IMR-90 (cell line): ENCODE measurements at regions not wholly inside any gene's neighbourhood (a gene's known extent, or its start where the extent isn't known, plus 50 kb on each side); places are given as distances from the start of the nearest gene placed in this dataset.

ENCODE experiments used
- BHLHE40 ChIP-seq: fragments of 150-350 bp; IDR thresholded peaks from 2 replicates; pipeline ENCODE4 v1.6.1; 2016; ENCODE audit warnings: mild to moderate bottlenecking, low read depth, low read length
- CEBPB ChIP-seq: IDR thresholded peaks from 2 replicates; pipeline ENCODE4 v1.6.1; 2012; ENCODE audit warnings: low read depth, low read length, improper control_type of control experiment
- CHD1 ChIP-seq: IDR thresholded peaks from 2 replicates; pipeline ENCODE4 v1.6.1; 2012; ENCODE audit warnings: low read depth, low read length, improper control_type of control experiment
- FOS ChIP-seq: fragments of 150-350 bp; IDR thresholded peaks from 2 replicates; pipeline ENCODE4 v1.6.1; 2016; ENCODE audit warnings: low read depth, low read length
- MAZ ChIP-seq: IDR thresholded peaks from 2 replicates; pipeline ENCODE4 v1.6.1; 2012; ENCODE audit warnings: low read depth, mild to moderate bottlenecking, low read length, improper control_type of control experiment, moderate library complexity, borderline replicate concordance
- MXI1 ChIP-seq: IDR thresholded peaks from 2 replicates; pipeline ENCODE4 v1.6.1; 2012; ENCODE audit warnings: low read depth, mild to moderate bottlenecking, low read length, moderate library complexity, borderline replicate concordance
- POLR2A ChIP-seq: IDR thresholded peaks from 2 replicates; pipeline ENCODE4 v1.6.1; 2012; ENCODE audit warnings: mild to moderate bottlenecking, low read depth, low read length
- RAD21 ChIP-seq: IDR thresholded peaks from 2 replicates; pipeline ENCODE4 v1.6.1; 2012; ENCODE audit warnings: low read length, improper control_type of control experiment
- RCOR1 ChIP-seq: IDR thresholded peaks from 2 replicates; pipeline ENCODE4 v1.6.1; 2012; ENCODE audit warnings: mild to moderate bottlenecking, low read length, improper control_type of control experiment; ENCODE audit not compliant: insufficient replicate concordance
- RFX5 ChIP-seq: IDR thresholded peaks from 2 replicates; pipeline ENCODE4 v1.8.0; 2012; ENCODE audit warnings: low read depth, mild to moderate bottlenecking, low read length, moderate library complexity
- SMC3 ChIP-seq: fragments of 150-350 bp; IDR thresholded peaks from 2 replicates; pipeline ENCODE4 v1.6.1; 2016; ENCODE audit warnings: low read depth, mild to moderate bottlenecking, antibody characterized with exemption, low read length, moderate library complexity
- TF ChIP-seq, protein P1 (sequence below): conservative IDR thresholded peaks from 2 replicates; pipeline ENCODE4 v1.5.1; 2012; ENCODE audit warnings: mild to moderate bottlenecking, low read depth, low read length, improper control_type of control experiment
- TF ChIP-seq, protein P2 (sequence below): fragments of 150-350 bp; IDR thresholded peaks from 2 replicates; pipeline ENCODE4 v1.6.1; 2016; ENCODE audit warnings: low read depth, mild to moderate bottlenecking, low read length, moderate library complexity, borderline replicate concordance

- TF ChIP-seq, protein P1, sequence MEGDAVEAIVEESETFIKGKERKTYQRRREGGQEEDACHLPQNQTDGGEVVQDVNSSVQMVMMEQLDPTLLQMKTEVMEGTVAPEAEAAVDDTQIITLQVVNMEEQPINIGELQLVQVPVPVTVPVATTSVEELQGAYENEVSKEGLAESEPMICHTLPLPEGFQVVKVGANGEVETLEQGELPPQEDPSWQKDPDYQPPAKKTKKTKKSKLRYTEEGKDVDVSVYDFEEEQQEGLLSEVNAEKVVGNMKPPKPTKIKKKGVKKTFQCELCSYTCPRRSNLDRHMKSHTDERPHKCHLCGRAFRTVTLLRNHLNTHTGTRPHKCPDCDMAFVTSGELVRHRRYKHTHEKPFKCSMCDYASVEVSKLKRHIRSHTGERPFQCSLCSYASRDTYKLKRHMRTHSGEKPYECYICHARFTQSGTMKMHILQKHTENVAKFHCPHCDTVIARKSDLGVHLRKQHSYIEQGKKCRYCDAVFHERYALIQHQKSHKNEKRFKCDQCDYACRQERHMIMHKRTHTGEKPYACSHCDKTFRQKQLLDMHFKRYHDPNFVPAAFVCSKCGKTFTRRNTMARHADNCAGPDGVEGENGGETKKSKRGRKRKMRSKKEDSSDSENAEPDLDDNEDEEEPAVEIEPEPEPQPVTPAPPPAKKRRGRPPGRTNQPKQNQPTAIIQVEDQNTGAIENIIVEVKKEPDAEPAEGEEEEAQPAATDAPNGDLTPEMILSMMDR, result no peak
- no peak for TF ChIP-seq RFX5
- no peak for TF ChIP-seq MXI1
- no peak for TF ChIP-seq FOS
- TF ChIP-seq POLR2A, result no peak
- TF ChIP-seq SMC3, result no peak
- TF ChIP-seq MAZ, result no peak
- TF ChIP-seq CEBPB, result no peak
- TF ChIP-seq, protein P2, sequence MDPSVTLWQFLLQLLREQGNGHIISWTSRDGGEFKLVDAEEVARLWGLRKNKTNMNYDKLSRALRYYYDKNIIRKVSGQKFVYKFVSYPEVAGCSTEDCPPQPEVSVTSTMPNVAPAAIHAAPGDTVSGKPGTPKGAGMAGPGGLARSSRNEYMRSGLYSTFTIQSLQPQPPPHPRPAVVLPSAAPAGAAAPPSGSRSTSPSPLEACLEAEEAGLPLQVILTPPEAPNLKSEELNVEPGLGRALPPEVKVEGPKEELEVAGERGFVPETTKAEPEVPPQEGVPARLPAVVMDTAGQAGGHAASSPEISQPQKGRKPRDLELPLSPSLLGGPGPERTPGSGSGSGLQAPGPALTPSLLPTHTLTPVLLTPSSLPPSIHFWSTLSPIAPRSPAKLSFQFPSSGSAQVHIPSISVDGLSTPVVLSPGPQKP, result no peak
- TF ChIP-seq BHLHE40, result no peak
- no peak for TF ChIP-seq RCOR1
- no peak for TF ChIP-seq RAD21
- TF ChIP-seq CHD1, result no peak
These were observed 536.3 kb upstream of the GCFC2 start for GRCh38 chr2:76247006-76247405.
